GM12872 (cell line): ENCODE measurements at regions not wholly inside any gene's neighbourhood (a gene's known extent, or its start where the extent isn't known, plus 50 kb on each side); places are given as distances from the start of the nearest gene placed in this dataset.

Source experiments
- TF ChIP-seq, protein P1 (sequence below): IDR thresholded peaks from 3 replicates; pipeline ENCODE4 v1.5.1; 2011; ENCODE audit warnings: low read depth, mild to moderate bottlenecking, low read length, moderate library complexity; ENCODE audit not compliant: insufficient read depth

DNA sequence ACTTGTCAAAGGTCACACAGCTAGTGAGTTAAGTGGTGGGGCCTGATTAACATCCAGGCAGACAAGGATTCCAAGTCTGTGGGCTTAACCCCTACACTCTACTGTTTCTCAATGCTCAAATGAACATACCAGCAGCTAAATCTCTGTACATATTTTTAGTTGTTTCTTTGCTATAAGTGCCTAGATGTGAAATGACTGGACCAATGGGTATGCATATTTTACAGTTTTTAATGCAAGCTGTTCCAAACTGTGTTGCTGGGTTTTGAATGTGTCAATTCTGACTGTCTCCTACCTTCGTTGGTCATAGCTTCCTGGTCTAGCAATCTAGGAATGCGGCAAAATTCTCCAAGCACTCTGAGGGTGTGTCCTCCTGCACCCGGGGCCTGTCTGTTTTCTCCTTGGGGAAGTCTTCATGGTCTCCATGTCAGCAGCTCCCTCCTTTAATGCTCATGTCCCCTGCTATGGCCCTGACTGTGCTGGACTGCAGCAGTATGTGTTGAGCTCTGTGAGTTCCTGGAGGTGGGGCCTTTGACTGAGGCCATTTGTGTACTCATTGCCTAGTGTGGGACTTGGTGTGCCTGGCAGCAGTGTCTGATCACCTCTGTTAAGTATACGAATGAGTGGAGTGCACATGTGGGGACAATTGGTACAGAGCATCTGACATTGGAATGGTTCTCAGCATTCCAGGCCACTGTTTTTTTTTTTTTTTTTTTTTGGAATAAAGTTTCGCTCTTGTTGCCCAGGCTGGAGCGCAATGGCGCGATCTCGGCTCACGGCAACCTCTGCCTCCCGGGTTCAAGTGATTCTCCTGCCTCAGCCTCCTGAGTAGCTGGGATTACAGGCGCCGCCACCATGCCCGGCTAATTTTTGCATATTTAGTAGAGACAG, 72.9 kb upstream of the SLC2A1 start:
- TF ChIP-seq, protein P1, sequence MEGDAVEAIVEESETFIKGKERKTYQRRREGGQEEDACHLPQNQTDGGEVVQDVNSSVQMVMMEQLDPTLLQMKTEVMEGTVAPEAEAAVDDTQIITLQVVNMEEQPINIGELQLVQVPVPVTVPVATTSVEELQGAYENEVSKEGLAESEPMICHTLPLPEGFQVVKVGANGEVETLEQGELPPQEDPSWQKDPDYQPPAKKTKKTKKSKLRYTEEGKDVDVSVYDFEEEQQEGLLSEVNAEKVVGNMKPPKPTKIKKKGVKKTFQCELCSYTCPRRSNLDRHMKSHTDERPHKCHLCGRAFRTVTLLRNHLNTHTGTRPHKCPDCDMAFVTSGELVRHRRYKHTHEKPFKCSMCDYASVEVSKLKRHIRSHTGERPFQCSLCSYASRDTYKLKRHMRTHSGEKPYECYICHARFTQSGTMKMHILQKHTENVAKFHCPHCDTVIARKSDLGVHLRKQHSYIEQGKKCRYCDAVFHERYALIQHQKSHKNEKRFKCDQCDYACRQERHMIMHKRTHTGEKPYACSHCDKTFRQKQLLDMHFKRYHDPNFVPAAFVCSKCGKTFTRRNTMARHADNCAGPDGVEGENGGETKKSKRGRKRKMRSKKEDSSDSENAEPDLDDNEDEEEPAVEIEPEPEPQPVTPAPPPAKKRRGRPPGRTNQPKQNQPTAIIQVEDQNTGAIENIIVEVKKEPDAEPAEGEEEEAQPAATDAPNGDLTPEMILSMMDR = no peak

DNA sequence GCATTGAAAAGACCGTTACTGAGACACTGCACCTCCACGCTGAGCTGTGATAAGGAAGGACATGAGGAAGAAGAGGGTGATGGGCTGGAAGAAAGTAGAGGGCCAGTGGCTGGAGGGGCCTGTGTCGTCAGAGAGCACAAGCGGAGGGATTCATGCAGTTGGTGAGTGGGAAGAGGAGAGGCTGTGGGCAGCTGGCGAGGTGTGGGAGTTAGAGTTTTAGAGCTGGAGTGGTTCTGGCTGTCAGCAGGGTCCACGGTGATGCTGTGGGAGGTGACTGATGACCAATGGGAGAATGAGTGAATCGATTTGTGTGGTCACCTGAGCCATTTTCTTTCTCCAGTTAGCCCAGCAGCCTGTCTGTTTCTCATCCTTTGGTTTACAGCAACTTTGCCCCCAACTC, 66.2 kb upstream of the SLC2A1 start:
- TF ChIP-seq, protein P1 = no peak

DNA sequence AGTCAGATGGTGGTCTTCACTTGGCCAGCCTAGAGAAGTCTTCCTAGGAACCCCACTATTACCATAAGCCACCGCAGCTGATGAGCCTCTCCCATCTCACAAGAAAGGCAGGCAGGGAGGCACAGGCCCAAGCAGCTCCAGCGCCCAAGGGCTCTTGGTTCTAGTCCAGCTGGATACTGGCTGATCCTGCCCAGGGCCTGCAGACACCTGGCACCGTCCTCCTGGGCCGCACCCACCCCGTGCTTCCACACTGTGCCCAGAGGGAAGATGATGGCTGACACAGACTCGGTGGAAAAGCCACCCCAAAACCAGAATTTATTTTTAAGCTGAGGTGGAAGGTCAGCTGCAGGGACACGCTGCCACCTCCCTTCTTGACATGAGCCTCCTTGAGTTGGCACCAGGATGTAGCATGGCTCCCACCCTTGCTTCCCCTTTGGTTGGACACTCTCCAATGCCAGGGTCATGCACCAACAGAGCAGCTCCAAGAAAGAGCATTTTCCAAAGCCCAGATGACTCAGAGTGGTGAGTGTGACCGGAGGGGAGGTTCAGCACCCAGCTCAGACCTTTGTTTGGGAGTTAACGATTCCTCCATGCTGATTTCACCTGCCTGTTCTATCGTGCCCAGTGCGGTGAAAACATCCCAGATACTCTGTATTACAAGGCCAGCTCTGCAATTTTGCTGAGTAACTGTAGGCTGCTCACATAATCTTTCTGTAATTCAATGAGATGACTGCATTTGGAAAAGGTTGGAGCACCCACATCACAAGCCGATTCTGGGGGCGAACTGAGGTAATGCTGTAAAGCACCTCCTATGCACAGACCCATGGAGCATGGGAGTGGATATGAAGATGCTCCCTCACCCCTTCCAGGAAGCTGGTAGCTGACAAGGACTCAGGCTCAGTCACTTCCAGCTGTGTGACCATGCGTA, 63.1 kb upstream of the SLC2A1 start:
- TF ChIP-seq, protein P1 = no peak

DNA sequence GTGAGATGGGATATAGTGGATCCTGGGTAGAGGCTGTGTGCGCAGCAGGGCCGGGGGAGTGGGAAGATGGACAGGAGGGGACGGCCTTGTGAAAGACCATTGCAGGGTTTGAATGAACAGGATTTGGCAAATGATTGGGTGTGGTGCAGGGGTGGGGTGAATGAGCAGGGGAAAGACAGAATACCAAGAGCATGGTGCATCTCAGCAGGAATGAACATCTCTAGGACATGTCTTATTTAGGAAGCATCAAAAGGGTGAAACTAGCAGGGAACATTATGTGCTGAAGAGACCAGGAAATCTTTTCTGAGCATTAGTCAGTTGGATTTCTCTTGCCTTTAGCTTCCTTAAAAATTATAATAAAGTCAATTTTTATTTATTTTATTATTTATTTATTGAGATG, 60.6 kb upstream of the SLC2A1 start:
- TF ChIP-seq, protein P1 = no peak

DNA sequence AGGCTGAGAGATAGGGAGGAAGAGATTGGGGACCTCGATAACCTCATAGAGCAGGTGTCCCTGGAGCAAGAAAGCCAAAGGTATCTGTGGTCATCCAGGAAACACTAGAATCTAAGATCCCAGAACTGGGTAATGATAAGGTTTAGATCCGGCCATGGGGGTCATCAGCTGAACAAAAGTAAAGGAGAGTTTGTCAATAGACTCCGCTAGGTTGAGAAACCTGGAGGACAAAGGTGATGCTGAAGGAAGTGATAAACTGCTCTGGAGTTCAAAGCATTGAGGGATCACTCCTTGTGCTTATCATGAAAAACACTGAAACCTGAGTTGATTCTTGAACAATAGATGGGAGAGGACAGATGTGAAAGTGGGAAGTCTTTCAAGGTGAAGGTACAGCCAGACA, 59.5 kb upstream of the SLC2A1 start:
- TF ChIP-seq, protein P1 = no peak

DNA sequence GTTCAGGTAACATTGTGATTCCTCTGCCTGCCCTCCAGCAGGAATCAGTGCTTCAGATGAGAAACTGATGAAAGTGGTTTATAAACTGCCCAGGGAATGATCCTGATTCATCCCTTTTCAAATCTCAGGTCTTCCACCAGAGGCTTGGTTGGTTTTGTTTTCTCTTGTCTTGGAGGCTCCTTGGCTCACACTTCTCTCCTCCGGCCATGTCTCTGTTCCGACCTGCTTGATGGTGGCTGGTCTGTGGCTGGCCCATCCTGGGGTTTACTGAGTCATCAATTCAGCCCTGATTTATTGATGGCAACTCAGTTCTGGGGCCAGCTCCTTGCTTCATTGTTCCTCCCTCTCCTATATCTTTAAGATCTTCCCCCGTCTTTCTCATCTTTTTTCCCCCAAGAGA, 56.6 kb upstream of the SLC2A1 start:
- TF ChIP-seq, protein P1 = no peak

DNA sequence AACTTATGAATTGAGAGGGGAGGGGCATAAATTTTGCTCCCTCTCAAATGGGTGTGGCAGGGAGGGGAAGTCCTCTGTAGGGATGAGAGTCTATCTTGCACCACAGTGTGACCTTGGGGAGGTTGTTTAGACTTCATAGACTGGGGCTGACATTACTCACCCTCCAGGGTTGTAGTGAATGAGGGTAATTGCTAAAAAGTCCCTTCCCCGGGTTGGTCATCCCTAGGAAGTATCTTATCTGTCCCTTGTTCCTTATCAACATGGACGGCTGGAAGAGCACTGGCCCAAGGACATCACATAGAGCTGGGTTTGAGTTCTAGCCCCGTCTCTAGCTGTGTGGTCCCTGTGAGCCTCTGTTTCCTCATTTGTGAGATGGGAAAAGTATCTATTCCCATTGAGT, 52.4 kb upstream of the SLC2A1 start:
- TF ChIP-seq, protein P1 = no peak
